T-helper 2 cell treated with Interferon-gamma antibody and Interleukin-4, amounts not matched to agents 100 ng/mL and 5 ng/mL, for 36 hours (primary cell): ENCODE measurements at regions not wholly inside any gene's neighbourhood (a gene's known extent, or its start where the extent isn't known, plus 50 kb on each side); places are given as distances from the start of the nearest gene placed in this dataset.

Source experiments
- intact Hi-C: fragments of 100-400 bp; cut with micrococcal nuclease; formaldehyde crosslinking; loops from one replicate; pipeline ENCODE4 v1.15.1; 2023

- intact Hi-C loops, result no loop called here
Observed at GRCh38 chr2:144946263-144946662, 426.3 kb upstream of the ZEB2 start.

DNA sequence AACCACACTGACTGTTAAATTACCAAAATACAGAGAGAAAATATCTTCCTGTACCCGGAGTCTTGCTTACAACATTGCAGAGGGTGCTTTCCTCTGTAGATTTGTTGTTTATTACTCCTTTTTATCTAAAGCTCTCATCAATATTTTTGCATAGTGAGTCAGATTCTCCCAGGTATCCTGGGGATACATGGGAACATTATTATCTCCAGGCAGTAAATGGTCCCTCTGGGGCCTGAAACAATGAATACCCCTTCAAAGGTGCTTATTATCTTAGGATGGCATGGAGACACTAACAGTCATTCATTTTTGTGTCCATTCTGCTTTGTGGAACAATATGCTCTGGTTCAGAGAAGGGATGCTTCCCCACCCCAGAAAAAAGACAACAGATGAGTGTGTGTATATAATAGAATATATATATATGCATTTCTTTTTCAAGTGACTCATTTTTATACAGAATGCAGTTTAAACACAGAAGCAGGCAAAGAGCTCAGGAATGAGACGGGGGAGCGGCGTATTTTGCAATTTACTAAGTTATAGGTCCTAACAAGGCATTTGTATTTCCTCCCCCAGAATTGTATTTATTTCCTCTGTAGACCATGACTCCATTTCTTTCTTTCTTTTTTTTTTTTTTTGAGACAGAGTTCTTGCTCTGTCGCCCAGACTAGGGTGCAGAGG, 424.8 kb upstream of the ZEB2 start:
- intact Hi-C loops, result no loop called here

GRCh38 chr2:144943986-144944385, 424.1 kb upstream of the ZEB2 start:
- intact Hi-C loops, result no loop called here

GRCh38 chr2:144943293-144943941, 423.5 kb upstream of the ZEB2 start:
- intact Hi-C loops, result no loop called here

DNA sequence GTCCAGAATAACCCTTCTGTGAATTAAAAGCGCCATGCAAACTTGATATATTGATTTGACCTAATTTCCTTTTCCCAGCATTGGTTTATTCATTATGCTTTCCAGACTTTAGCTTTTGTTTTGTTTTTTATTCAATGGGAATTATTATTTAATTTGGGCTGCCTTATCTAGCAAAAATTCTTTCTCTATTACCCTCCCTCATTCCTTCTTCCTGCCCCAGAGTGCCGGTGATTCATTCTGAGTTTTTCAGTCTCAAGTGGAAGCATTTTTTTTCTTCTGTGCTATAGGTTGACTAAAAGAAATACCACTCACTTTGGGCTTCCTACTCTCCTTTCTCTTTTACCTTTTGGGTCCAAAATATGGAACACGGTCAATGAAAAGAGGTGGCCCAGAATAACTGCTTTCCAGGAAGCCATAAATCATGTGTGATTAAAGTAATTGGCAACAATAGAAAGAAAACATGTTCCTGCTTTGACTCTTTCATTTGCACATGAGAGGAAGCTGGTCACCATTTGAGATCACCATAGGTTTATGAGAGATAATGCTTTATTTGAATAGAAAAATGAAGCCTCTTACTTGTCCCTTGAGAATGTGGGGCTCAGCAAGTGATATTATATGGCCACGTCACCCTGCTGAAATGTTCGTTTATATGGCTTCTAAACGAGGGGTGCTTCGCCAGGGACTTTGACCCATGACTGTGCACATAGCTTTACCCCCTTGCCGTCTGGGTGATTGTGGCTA, 422.8 kb upstream of the ZEB2 start:
- intact Hi-C loops, result no loop called here

DNA sequence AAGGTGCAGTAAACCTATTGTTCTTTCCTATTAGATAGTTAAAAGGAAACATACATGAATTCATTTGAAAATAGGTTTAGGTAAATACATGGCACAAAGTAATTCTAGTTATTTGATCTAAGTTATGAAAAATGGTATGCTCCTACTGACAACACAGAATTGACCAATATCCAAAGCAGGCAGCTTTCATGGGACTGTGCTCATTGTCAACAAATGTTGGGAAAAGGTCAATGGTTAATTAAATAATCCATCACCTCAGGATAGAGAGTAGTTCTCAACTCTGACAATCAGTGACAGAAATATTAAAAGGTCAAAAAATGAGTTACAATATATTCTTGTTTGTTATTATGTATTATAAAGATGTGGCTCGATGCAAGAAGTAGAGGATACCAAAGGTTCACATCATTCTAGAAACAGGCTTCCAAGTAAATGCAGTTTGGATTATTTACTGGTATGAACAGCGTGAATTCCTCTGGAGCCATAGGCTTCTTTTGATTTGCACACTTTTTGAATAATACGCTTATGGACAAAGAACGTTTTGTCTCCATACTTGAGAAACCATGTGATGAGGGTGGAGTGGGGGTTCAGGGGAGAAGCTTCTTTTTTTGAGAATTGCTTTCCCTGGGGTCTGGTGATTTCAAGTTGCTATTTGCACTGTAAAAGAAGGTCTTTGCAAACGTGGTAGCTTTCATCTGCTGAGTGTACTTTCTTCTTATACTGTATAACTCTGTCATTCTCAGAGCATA, 422.0 kb upstream of the ZEB2 start:
- intact Hi-C loops, result no loop called here

- intact Hi-C loops, result no loop called here
Observed at GRCh38 chr2:144939590-144939989, 419.7 kb upstream of the ZEB2 start.

- intact Hi-C loops, result no loop called here
Observed at GRCh38 chr2:144937910-144938709, 418.2 kb upstream of the ZEB2 start.

DNA sequence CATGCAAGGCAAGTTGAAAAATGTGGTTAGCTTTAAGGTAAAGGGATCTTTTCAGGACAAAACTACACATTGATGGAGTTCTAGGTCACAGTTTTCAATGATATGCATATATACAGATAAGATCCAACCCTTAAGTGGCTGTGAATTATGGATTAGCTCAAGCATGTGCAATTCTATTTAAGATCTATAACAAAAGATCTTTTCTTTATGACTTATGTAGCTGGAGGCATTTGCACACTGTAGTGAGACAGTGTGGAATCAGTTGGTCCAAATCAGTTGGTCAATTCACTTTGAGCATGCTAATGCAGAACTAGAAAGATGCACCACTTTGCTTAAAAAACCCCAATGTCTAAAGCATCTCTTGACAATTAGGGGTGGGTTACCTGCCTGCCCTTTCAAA, 417.1 kb upstream of the ZEB2 start:
- intact Hi-C loops, result no loop called here

DNA sequence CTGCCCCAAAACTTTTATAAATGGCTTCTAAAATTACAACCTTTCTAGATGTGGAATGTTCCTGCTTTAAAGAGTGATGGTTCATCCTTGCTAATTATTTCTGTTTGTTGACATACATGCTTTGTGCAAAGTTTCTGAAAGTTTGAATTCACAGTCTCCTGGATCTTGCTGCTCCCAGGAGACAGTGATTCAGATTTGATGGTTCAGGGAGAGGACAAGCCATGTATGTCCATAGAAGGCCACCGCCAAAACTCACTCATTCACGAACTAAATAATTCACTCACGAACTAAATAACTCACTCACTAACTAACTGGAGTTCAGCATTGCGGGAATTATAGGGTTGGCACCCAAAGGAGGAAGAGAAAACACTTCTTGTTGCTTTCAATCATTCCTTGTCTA, 416.5 kb upstream of the ZEB2 start:
- intact Hi-C loops, result no loop called here

- intact Hi-C loops, result no loop called here
Observed at GRCh38 chr2:144935736-144936135, 415.8 kb upstream of the ZEB2 start.

GRCh38 chr2:144935191-144935590, 415.3 kb upstream of the ZEB2 start:
- intact Hi-C loops, result no loop called here

- intact Hi-C loops, result no loop called here
Observed at GRCh38 chr2:144931960-144932359, 412.0 kb upstream of the ZEB2 start.

DNA sequence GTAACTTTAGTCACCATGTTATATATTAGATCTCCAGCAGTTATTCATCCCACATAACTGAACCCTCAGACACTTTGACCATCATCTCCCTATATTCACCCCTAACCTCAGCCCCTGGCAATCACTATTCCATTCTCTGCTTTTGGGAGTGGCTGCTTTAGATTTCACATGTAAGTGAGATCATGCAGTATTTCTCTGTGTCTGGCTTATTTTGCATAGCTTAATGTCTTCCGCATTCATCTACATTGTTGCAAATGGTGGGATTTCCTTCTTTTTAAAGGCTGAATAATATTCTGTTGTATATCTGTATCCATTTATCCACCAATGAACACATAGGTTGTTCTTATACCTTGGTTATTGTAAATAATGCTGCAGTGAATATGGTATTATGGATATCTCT, 411.6 kb upstream of the ZEB2 start:
- intact Hi-C loops, result no loop called here

DNA sequence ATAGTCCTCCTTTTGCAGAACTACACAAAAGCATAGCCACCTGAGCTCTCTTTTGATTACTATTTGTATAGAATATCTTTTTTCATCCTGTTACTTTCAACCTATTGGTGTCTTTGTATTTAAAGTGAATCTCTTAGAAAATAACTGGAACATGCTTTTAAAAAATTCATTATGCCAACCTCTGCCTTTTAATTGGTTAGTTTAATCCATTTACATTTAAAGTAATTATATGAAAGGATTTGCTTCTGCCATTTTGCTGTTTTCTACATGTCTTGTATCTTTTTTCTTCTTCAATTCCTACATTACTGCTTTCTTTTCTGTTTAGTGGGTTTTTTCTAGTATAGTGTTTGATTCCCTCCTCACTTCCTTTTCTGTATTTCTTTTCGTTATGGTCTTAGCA, 407.5 kb upstream of the ZEB2 start:
- intact Hi-C loops, result no loop called here

GRCh38 chr2:144925886-144926285, 406.0 kb upstream of the ZEB2 start:
- intact Hi-C loops, result no loop called here

DNA sequence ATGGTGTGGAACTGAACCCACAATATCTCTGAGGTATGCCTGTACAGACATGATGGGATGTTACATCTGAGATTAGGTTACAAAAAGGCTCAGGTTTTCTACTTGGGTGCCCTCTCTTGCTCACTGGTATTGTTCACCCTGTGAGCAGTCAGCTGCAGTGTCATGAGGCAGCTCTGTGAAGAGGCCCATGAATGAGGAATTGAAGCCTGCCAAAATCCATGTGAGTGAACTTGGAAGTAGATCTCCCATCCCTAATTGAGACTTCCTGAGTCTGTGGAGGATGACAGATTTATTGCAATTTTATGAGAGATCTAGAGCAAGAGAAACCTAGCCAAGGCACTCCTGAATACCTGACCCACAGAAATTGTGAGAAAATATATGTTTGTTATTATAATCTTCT, 404.9 kb upstream of the ZEB2 start:
- intact Hi-C loops, result no loop called here

- intact Hi-C loops, result no loop called here
Observed at GRCh38 chr2:144922519-144922918, 402.6 kb upstream of the ZEB2 start.

- intact Hi-C loops, result no loop called here
Observed at GRCh38 chr2:144920755-144921530, 401.0 kb upstream of the ZEB2 start.

GRCh38 chr2:144914622-144915318, 394.9 kb upstream of the ZEB2 start:
- intact Hi-C loops, result no loop called here
